SH-SY5Y (cell line): ENCODE measurements at regions not wholly inside any gene's neighbourhood (a gene's known extent, or its start where the extent isn't known, plus 50 kb on each side); places are given as distances from the start of the nearest gene placed in this dataset.

Experiments
- GATA2 ChIP-seq: IDR thresholded peaks from 2 replicates; pipeline ENCODE4 v1.6.1; 2011; ENCODE audit warnings: mild to moderate bottlenecking, low read depth, low read length
- GATA3 ChIP-seq: IDR thresholded peaks from 2 replicates; pipeline ENCODE4 v1.6.1; 2011; ENCODE audit warnings: low read depth, mild to moderate bottlenecking, low read length, moderate library complexity

DNA sequence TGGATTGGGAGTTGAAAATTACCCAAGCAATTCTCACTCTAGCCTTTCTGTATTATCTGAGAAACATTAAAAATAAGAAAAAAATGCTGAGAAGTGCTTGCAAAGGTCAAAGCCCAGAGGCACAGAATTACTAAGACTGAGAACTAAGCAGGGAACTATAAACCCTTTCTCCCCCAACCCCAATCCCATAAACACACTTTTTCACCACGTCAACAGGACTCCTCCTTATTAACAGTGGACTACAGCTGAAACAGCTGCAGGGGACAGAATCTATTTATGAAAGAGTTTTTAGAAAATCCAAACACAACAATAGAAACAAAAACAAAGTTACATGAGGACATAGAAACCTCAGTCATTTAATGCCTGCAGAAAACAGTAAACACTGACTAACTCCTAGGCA, 984.1 kb downstream of the TRAM1L1 start:
- TF ChIP-seq GATA2 (no peak), GATA3 (no peak)
